Activated B cell treated with CpG ODN at 0.5 μM for 24 hours (primary cell): ENCODE measurements at regions not wholly inside any gene's neighbourhood (a gene's known extent, or its start where the extent isn't known, plus 50 kb on each side); places are given as distances from the start of the nearest gene placed in this dataset.

Experiments
- ATAC-seq: fragments of 200-7000 bp; cut with Tn5 transposase; one replicate; pipeline ENCODE4 v1.10.0; 2021; ENCODE audit warnings: low read depth, mild to moderate bottlenecking, moderate library complexity
- CTCF ChIA-PET: fragments of 350-600 bp; sonication (Branson Sonifier 250); formaldehyde crosslinking; loops from one replicate; lab custom pipeline; 2021; ENCODE audit warnings: antibody characterized with exemption; lab: Charles Lee
- POLR2A ChIA-PET: fragments of 350-600 bp; sonication (Branson Sonifier 250); formaldehyde crosslinking; loops from one replicate; lab custom pipeline; 2021; ENCODE audit warnings: antibody characterized with exemption; lab: Charles Lee
- DNase-seq: peaks from one replicate; pipeline ENCODE4 v3.0.0; 2022
- H3K27ac Mint-ChIP-seq: one replicate; pipeline ENCODE4 v1.8.0; 2020; ENCODE audit warnings: mixed read lengths
- H3K27me3 Mint-ChIP-seq: one replicate; pipeline ENCODE4 v1.8.0; 2021; ENCODE audit warnings: mixed read lengths
- H3K36me3 Mint-ChIP-seq: one replicate; pipeline ENCODE4 v1.8.0; 2021; ENCODE audit warnings: low read depth, mixed read lengths
- H3K4me1 Mint-ChIP-seq: one replicate; pipeline ENCODE4 v1.8.0; 2021; ENCODE audit warnings: mixed read lengths
- H3K4me3 Mint-ChIP-seq: one replicate; pipeline ENCODE4 v1.8.0; 2020; ENCODE audit warnings: mild to moderate bottlenecking, mixed read lengths
- H3K9me3 Mint-ChIP-seq: one replicate; pipeline ENCODE4 v1.8.0; 2020; ENCODE audit warnings: mixed read lengths
- CTCF ChIP-seq: fragments of 200-600 bp; IDR thresholded peaks from one replicate; pipeline ENCODE4 v1.8.0; 2022; ENCODE audit warnings: antibody characterized with exemption, mild to moderate bottlenecking
- intact Hi-C: fragments of 100-400 bp; cut with micrococcal nuclease; formaldehyde crosslinking; loops from one replicate; pipeline ENCODE4 v1.15.1; 2024

GRCh38 chr14:66369157-66369697 lies 116.9 kb upstream of the CCDC196 start:
- Mint-ChIP-seq H3K36me3 (no peaks in the 10 kb centered on the region), H3K9me3 (no peaks in the 10 kb centered on the region), H3K27ac (no peak overlapping the region), H3K4me3 (no peak overlapping the region), H3K4me1 (no peaks in the 10 kb centered on the region), H3K27me3 (no peaks in the 10 kb centered on the region)
- TF ChIP-seq CTCF, result no peak
- no peak for DNase-seq
- CTCF ChIA-PET, result interaction anchor here (1.5 to 1.6 kb wide), 2 partner anchors 10 to 255 kb away, joined by 3 to 5 read pairs; no protein-coding TSS in a partner anchor
- intact Hi-C loops, result no loop called here
- ATAC-seq, result no peak
- POLR2A ChIA-PET, result no interaction called here

GRCh38 chr14:66371776-66372175 lies 114.4 kb upstream of the CCDC196 start:
- DNase-seq (no peak), ATAC-seq (no peak)
- no peaks in the 10 kb centered on the region for H3K36me3 Mint-ChIP-seq
- CTCF ChIA-PET, result interaction anchor here (1.8 kb wide), 1 partner anchor 12 kb away, joined by 5 read pairs; no protein-coding TSS in a partner anchor
- H3K4me1 Mint-ChIP-seq, result no peaks in the 10 kb centered on the region
- H3K27ac Mint-ChIP-seq, result no peak overlapping the region
- intact Hi-C loops, result no loop called here
- H3K4me3 Mint-ChIP-seq, result no peak overlapping the region
- no peaks in the 10 kb centered on the region for H3K27me3 Mint-ChIP-seq
- H3K9me3 Mint-ChIP-seq, result no peaks in the 10 kb centered on the region
- POLR2A ChIA-PET, result no interaction called here
- no peak for TF ChIP-seq CTCF

- ChIA-PET CTCF (no interaction called here), POLR2A (no interaction called here)
- no peaks in the 10 kb centered on the region for H3K9me3 Mint-ChIP-seq
Observed at GRCh38 chr14:66375046-66375964, 110.9 kb upstream of the CCDC196 start.

GRCh38 chr14:66377574-66377973 lies 108.6 kb upstream of the CCDC196 start:
- Mint-ChIP-seq H3K9me3 (no peaks in the 10 kb centered on the region), H3K27me3 (no peaks in the 10 kb centered on the region), H3K4me1 (no peaks in the 10 kb centered on the region), H3K27ac (no peak overlapping the region), H3K4me3 (no peak overlapping the region), H3K36me3 (no peaks in the 10 kb centered on the region)
- ChIA-PET POLR2A (no interaction called here), CTCF (interaction anchor here (1.0 kb wide), 1 partner anchor 18 kb away, joined by 3 read pairs; no protein-coding TSS in a partner anchor)
- TF ChIP-seq CTCF, result no peak
- ATAC-seq (no peak), DNase-seq (no peak)
- intact Hi-C loops, result no loop called here

More at GRCh38 chr14:66375046-66375964, 110.9 kb upstream of the CCDC196 start:
- Mint-ChIP-seq H3K36me3 (no peaks in the 10 kb centered on the region), H3K27ac (no peak overlapping the region), H3K4me1 (no peaks in the 10 kb centered on the region), H3K4me3 (no peak overlapping the region), H3K27me3 (no peaks in the 10 kb centered on the region)
- ATAC-seq (no peak), DNase-seq (no peak)
- no peak for TF ChIP-seq CTCF
- intact Hi-C loops, result no loop called here
